ENCODE measurements at regions not wholly inside any gene's neighbourhood (a gene's known extent, or its start where the extent isn't known, plus 50 kb on each side); places are given as distances from the start of the nearest gene placed in this dataset.

- Mint-ChIP-seq H3K27me3 (peaks cover 9% of the 10 kb centered on the region), H3K27ac (no peak overlapping the region), H3K4me1 (no peaks in the 10 kb centered on the region), H3K36me3 (ENCODE audit: low read depth) (no peaks in the 10 kb centered on the region), H3K4me3 (no peak overlapping the region), H3K9me3 (no peaks in the 10 kb centered on the region)
- ChIA-PET POLR2A (no interaction called here), CTCF (no interaction called here)
- DNase-seq, result no peak
Measured at GRCh38 chr6:169048865-169049205, 204.8 kb downstream of the THBS2 start.

GRCh38 chr6:169048185-169048864 is 205.3 kb downstream of the THBS2 start:
- Mint-ChIP-seq H3K36me3 (ENCODE audit: low read depth) (no peaks in the 10 kb centered on the region), H3K27ac (no peak overlapping the region)
- POLR2A ChIA-PET, result no interaction called here

GRCh38 chr6:169047345-169047744 is 206.3 kb downstream of the THBS2 start:
- no peaks in the 10 kb centered on the region for H3K36me3 Mint-ChIP-seq (ENCODE audit: low read depth)
- ChIA-PET POLR2A (no interaction called here), CTCF (no interaction called here)
- H3K27ac Mint-ChIP-seq, result no peak overlapping the region
- H3K4me3 Mint-ChIP-seq, result no peak overlapping the region
- no peak for DNase-seq
- H3K27me3 Mint-ChIP-seq, result peaks cover 9% of the 10 kb centered on the region
- H3K4me1 Mint-ChIP-seq, result no peaks in the 10 kb centered on the region
- no peaks in the 10 kb centered on the region for H3K9me3 Mint-ChIP-seq

More at GRCh38 chr6:169048185-169048864, 205.3 kb downstream of the THBS2 start:
- CTCF ChIA-PET, result no interaction called here
- Mint-ChIP-seq H3K4me1 (no peaks in the 10 kb centered on the region), H3K4me3 (no peak overlapping the region), H3K9me3 (no peaks in the 10 kb centered on the region), H3K27me3 (peaks cover 9% of the 10 kb centered on the region)
- DNase-seq, result no peak

GRCh38 chr6:169046483-169047192 is 207.0 kb downstream of the THBS2 start:
- ChIA-PET CTCF (no interaction called here), POLR2A (no interaction called here)
- H3K4me1 Mint-ChIP-seq, result no peaks in the 10 kb centered on the region
- H3K27ac Mint-ChIP-seq, result no peak overlapping the region
- peaks cover 7% of the 10 kb centered on the region for H3K27me3 Mint-ChIP-seq
- H3K4me3 Mint-ChIP-seq, result no peak overlapping the region
- no peak for DNase-seq
- no peaks in the 10 kb centered on the region for H3K9me3 Mint-ChIP-seq
- H3K36me3 Mint-ChIP-seq (ENCODE audit: low read depth), result no peaks in the 10 kb centered on the region

- Mint-ChIP-seq H3K4me3 (no peak overlapping the region), H3K36me3 (ENCODE audit: low read depth) (no peaks in the 10 kb centered on the region), H3K27me3 (peaks cover under 1% of the 10 kb centered on the region), H3K4me1 (no peaks in the 10 kb centered on the region), H3K9me3 (no peaks in the 10 kb centered on the region), H3K27ac (no peak overlapping the region)
- no peak for DNase-seq
- CTCF ChIA-PET, result interaction anchor here (1.1 kb wide), 1 partner anchor 28 kb away, joined by 3 read pairs; no protein-coding TSS in a partner anchor
- POLR2A ChIA-PET, result no interaction called here
Measured at GRCh38 chr6:169046021-169046420, 207.6 kb downstream of the THBS2 start.

GRCh38 chr6:169045486-169045885 is 208.2 kb downstream of the THBS2 start:
- POLR2A ChIA-PET, result no interaction called here
- H3K4me3 Mint-ChIP-seq, result no peak overlapping the region

GRCh38 chr6:169044381-169045230 is 209.0 kb downstream of the THBS2 start:
- POLR2A ChIA-PET, result no interaction called here
- DNase-seq, result no peak
- H3K36me3 Mint-ChIP-seq (ENCODE audit: low read depth), result no peaks in the 10 kb centered on the region
- no peaks in the 10 kb centered on the region for H3K9me3 Mint-ChIP-seq
- H3K27me3 Mint-ChIP-seq, result no peaks in the 10 kb centered on the region
- CTCF ChIA-PET, result interaction anchor here (1.1 kb wide), 1 partner anchor 29 kb away, joined by 3 read pairs; no protein-coding TSS in a partner anchor
- no peak overlapping the region for H3K4me3 Mint-ChIP-seq
- no peaks in the 10 kb centered on the region for H3K4me1 Mint-ChIP-seq
- no peak overlapping the region for H3K27ac Mint-ChIP-seq

More at GRCh38 chr6:169045486-169045885, 208.2 kb downstream of the THBS2 start:
- no peaks in the 10 kb centered on the region for H3K4me1 Mint-ChIP-seq
- no peaks in the 10 kb centered on the region for H3K27me3 Mint-ChIP-seq
- H3K9me3 Mint-ChIP-seq, result no peaks in the 10 kb centered on the region
- DNase-seq, result no peak
- no peak overlapping the region for H3K27ac Mint-ChIP-seq
- CTCF ChIA-PET, result interaction anchor here (1.1 kb wide), 1 partner anchor 28 kb away, joined by 3 read pairs; no protein-coding TSS in a partner anchor
- H3K36me3 Mint-ChIP-seq (ENCODE audit: low read depth), result no peaks in the 10 kb centered on the region

GRCh38 chr6:169042061-169042460 is 211.6 kb downstream of the THBS2 start:
- Mint-ChIP-seq H3K27me3 (no peaks in the 10 kb centered on the region), H3K4me3 (no peak overlapping the region), H3K27ac (no peak overlapping the region), H3K9me3 (no peaks in the 10 kb centered on the region), H3K4me1 (no peaks in the 10 kb centered on the region), H3K36me3 (ENCODE audit: low read depth) (no peaks in the 10 kb centered on the region)
- ChIA-PET POLR2A (no interaction called here), CTCF (no interaction called here)
- no peak for DNase-seq

GRCh38 chr6:169041078-169041477 is 212.6 kb downstream of the THBS2 start:
- DNase-seq, result no peak
- Mint-ChIP-seq H3K27ac (no peak overlapping the region), H3K4me1 (no peaks in the 10 kb centered on the region), H3K4me3 (no peak overlapping the region), H3K36me3 (ENCODE audit: low read depth) (no peaks in the 10 kb centered on the region), H3K27me3 (no peaks in the 10 kb centered on the region), H3K9me3 (no peaks in the 10 kb centered on the region)
- ChIA-PET CTCF (no interaction called here), POLR2A (no interaction called here)

GRCh38 chr6:169038691-169039090 is 215.0 kb downstream of the THBS2 start:
- no peaks in the 10 kb centered on the region for H3K36me3 Mint-ChIP-seq (ENCODE audit: low read depth)

GRCh38 chr6:169035385-169036240 is 218.0 kb downstream of the THBS2 start:
- Mint-ChIP-seq H3K36me3 (ENCODE audit: low read depth) (no peaks in the 10 kb centered on the region), H3K27ac (no peak overlapping the region), H3K4me1 (no peaks in the 10 kb centered on the region), H3K4me3 (no peak overlapping the region), H3K9me3 (no peaks in the 10 kb centered on the region), H3K27me3 (no peaks in the 10 kb centered on the region)
- POLR2A ChIA-PET, result no interaction called here
- CTCF ChIA-PET, result no interaction called here
- no peak for DNase-seq

More at GRCh38 chr6:169038691-169039090, 215.0 kb downstream of the THBS2 start:
- ChIA-PET POLR2A (no interaction called here), CTCF (no interaction called here)
- Mint-ChIP-seq H3K9me3 (no peaks in the 10 kb centered on the region), H3K4me1 (no peaks in the 10 kb centered on the region), H3K4me3 (no peak overlapping the region), H3K27ac (no peak overlapping the region), H3K27me3 (no peaks in the 10 kb centered on the region)
- no peak for DNase-seq

GRCh38 chr6:169034516-169035167 is 219.0 kb downstream of the THBS2 start:
- H3K4me1 Mint-ChIP-seq, result no peaks in the 10 kb centered on the region
- DNase-seq, result no peak
- H3K4me3 Mint-ChIP-seq, result no peak overlapping the region
- POLR2A ChIA-PET, result no interaction called here
- H3K27ac Mint-ChIP-seq, result no peak overlapping the region
- H3K9me3 Mint-ChIP-seq, result no peaks in the 10 kb centered on the region
- no peaks in the 10 kb centered on the region for H3K36me3 Mint-ChIP-seq (ENCODE audit: low read depth)
- H3K27me3 Mint-ChIP-seq, result no peaks in the 10 kb centered on the region
- CTCF ChIA-PET, result no interaction called here
